ENCODE measurements at regions not wholly inside any gene's neighbourhood (a gene's known extent, or its start where the extent isn't known, plus 50 kb on each side); places are given as distances from the start of the nearest gene placed in this dataset.

- Histone ChIP-seq H3K9me3 (replicated peaks; ENCODE audit: control insufficient read depth, insufficient read depth, low read depth, low read length) (no peaks in the 10 kb centered on the region), H3K9ac (ENCODE audit: insufficient read depth in 1 of 2, low read depth in 2 of 2, low read length in 2 of 2) (no peak overlapping the region), H3K27me3 (ENCODE audit: control insufficient read depth in 2 of 2, insufficient read depth in 2 of 2, low read length in 2 of 2) (peaks cover 2 to 40% of the 10 kb centered on the region in 2 experiments; a peak in 3 of 5 replicates), H4K20me1 (replicated peaks; ENCODE audit: control insufficient read depth, insufficient read depth, low read length) (0 out of 2 replicates have a peak, but pooled peaks cover 4% of the 10 kb centered on the region), H3K4me2 (ENCODE audit: insufficient read depth, low read length) (no peak overlapping the region), H3K9me1 (ENCODE audit: control insufficient read depth, insufficient read depth, low read length) (no peaks in the 10 kb centered on the region), H3K36me3 (ENCODE audit: control insufficient read depth, insufficient read depth, low read length) (no peaks in the 10 kb centered on the region), H3K4me3 (no peak overlapping the region), H3K79me2 (ENCODE audit: control insufficient read depth, insufficient read depth, low read length) (no peaks in the 10 kb centered on the region), H3K4me1 (replicated peaks in 1 of 2; ENCODE audit: control insufficient read depth in 2 of 2, insufficient read depth in 2 of 2, low read length in 2 of 2) (no peaks in the 10 kb centered on the region), H3K27ac (ENCODE audit: extremely low read depth, low read depth, low read length) (no peak overlapping the region), H2AFZ (ENCODE audit: low read depth, low read length) (no peak overlapping the region)
- BruUV-seq (replicated peaks), result no TSS peak
- under 1% methylated on average over 12 of the region's 12 CpGs for WGBS (ENCODE audit: insufficient coverage, low coverage, missing lambda C conversion rate)
- FAIRE-seq (no peak), DNase-seq (ENCODE audit: extremely low read depth in 1 of 4, low spot score in 3 of 4) (no peak), ATAC-seq (no peak)
- in situ Hi-C loops (cut with MboI) (no loop called here), intact Hi-C loops (cut with micrococcal nuclease) (no loop called here)
- ChIA-PET CTCF (ENCODE audit: low intra/inter-chr PET ratio) (no interaction called here), POLR2A (no interaction called here)
- TF ChIP-seq ZNF212 (CRISPR knock-in tag; IDR thresholded peaks at IDR 0.05) (no peak), SIN3A (IDR thresholded peaks at IDR 0.05; ENCODE audit: borderline replicate concordance in 2 of 2, control insufficient read depth in 1 of 2, low read depth in 2 of 2, low read length in 2 of 2) (no peak), EP400 (IDR thresholded peaks at IDR 0.05) (no peak), OTX1 (CRISPR knock-in tag; IDR thresholded peaks at IDR 0.05) (no peak), ZNF143 (CRISPR knock-in tag; IDR thresholded peaks at IDR 0.05) (no peak), MYC (IDR thresholded peaks at IDR 0.05; ENCODE audit: low read depth, low read length) (no peak), MYC (CRISPR knock-in tag; IDR thresholded peaks at IDR 0.05; ENCODE audit: borderline replicate concordance, low read depth) (no peak), ZBTB5 (IDR thresholded peaks at IDR 0.05) (no peak), EGR1 (conservative IDR thresholded peaks at IDR 0.05) (no peak), ZNF609 (CRISPR knock-in tag; IDR thresholded peaks at IDR 0.05; ENCODE audit: borderline replicate concordance) (no peak), ZNF668 (CRISPR knock-in tag; IDR thresholded peaks at IDR 0.05) (no peak), ZNF133 (CRISPR knock-in tag; IDR thresholded peaks at IDR 0.05) (no peak), ZNF197 (CRISPR knock-in tag; IDR thresholded peaks at IDR 0.05; ENCODE audit: low read depth) (no peak), HNRNPK (IDR thresholded peaks at IDR 0.05; ENCODE audit: low read depth, low read length, poor library complexity, severe bottlenecking) (no peak), ZNF232 (CRISPR knock-in tag; IDR thresholded peaks at IDR 0.05) (no peak), SMAD2 (IDR thresholded peaks at IDR 0.05; ENCODE audit: low read depth, low read length) (no peak), NR4A1 (CRISPR knock-in tag; IDR thresholded peaks at IDR 0.05) (no peak), NR4A1 (tag; IDR thresholded peaks at IDR 0.05) (no peak)
Observed at GRCh38 chr11:134665188-134665535, 253.1 kb upstream of the B3GAT1 start.
